HCT116 (cell line): ENCODE measurements at regions not wholly inside any gene's neighbourhood (a gene's known extent, or its start where the extent isn't known, plus 50 kb on each side); places are given as distances from the start of the nearest gene placed in this dataset.

Source experiments
- ATAC-seq: fragments of 200-7000 bp; cut with Tn5 transposase; 2 replicates; pipeline ENCODE4 v1.9.1; 2020; ENCODE audit warnings: mild to moderate bottlenecking, moderate library complexity
- BruUV-seq: library from RNA; stranded (reverse); fragments of 400-500 nt; replicated peaks from 2 replicates; lab custom pipeline; 2021; lab: Mats Ljungman, UMichigan
- CTCF ChIA-PET: fragments of 300-600 bp; sonication (Branson Sonifier 250); formaldehyde crosslinking; loops from one replicate; lab custom pipeline; 2021; ENCODE audit warnings: antibody characterized with exemption; lab: Charles Lee
- POLR2A ChIA-PET: fragments of 300-600, 350-600 bp; sonication (Branson Sonifier 250); formaldehyde crosslinking; loops from one replicate; lab custom pipeline; 2021; ENCODE audit warnings: antibody characterized with exemption; lab: Charles Lee
- RAD21 ChIA-PET, 2 experiments: fragments of 300-600 bp; sonication (Branson Sonifier 250); formaldehyde crosslinking; loops; one replicate each; lab custom pipeline; 2023; ENCODE audit warnings: low total read pairs in 2 of 2; ENCODE audit not compliant: uncharacterized antibody in 2 of 2, unreplicated experiment in 2 of 2, low non-redundant PET in 1 of 2; lab: Charles Lee
- DNase-seq: peaks from one replicate; pipeline ENCODE4 v3.0.0-alpha.2; 2010; ENCODE audit warnings: low read depth, low spot score
- H2AFZ ChIP-seq: fragments of 200-600 bp; shearing (Covaris generic), sonication (generic); 2 replicates; pipeline ENCODE4 v1.6.1; 2017; ENCODE audit warnings: low read depth, mixed run types, mixed read lengths, antibody characterized with exemption, low read length; ENCODE audit not compliant: poor library complexity, severe bottlenecking
- H3K27ac ChIP-seq: 2 replicates; pipeline ENCODE4 v1.5.1; 2012; ENCODE audit warnings: low read depth, low read length
- H3K27me3 ChIP-seq: fragments of 200-600 bp; sonication (generic); 2 replicates; pipeline ENCODE4 v1.6.1; 2016; ENCODE audit warnings: mixed run types, low read length, mixed read lengths; ENCODE audit not compliant: insufficient read depth
- H3K36me3 ChIP-seq, 2 experiments: fragments of 200-500 bp in 1 of 2; fragments of 200-600 bp in 1 of 2; sonication (Bioruptor generic) in 1 of 2; sonication (generic) in 1 of 2; 2 replicates each; pipeline versions ENCODE4 v1.5.1 to v1.6.1; 2014 to 2016; ENCODE audit warnings: low read length in 2 of 2, inconsistent platforms in 1 of 2, mixed read lengths in 1 of 2, mixed run types in 1 of 2; ENCODE audit not compliant: insufficient read depth in 2 of 2, control insufficient read depth in 1 of 2
- H3K4me1 ChIP-seq, 2 experiments: fragments of 200-600 bp in 1 of 2; sonication (generic) in 1 of 2; 2 replicates each; pipeline versions ENCODE4 v1.5.1 to v1.6.1; 2012 to 2017; ENCODE audit warnings: low read length in 2 of 2, inconsistent platforms in 1 of 2, mild to moderate bottlenecking in 1 of 2, mixed read lengths in 1 of 2, mixed run types in 1 of 2, moderate library complexity in 1 of 2; ENCODE audit not compliant: insufficient read depth in 2 of 2, control insufficient read depth in 1 of 2
- H3K4me2 ChIP-seq: fragments of 200-600 bp; sonication (generic); 2 replicates; pipeline ENCODE4 v1.6.1; 2017; ENCODE audit warnings: mixed run types, low read length, mixed read lengths
- H3K4me3 ChIP-seq, 2 experiments: fragments of 200-600 bp in 1 of 2; sonication (generic) in 1 of 2; replicated peaks in 1 of 2; 2 replicates each; pipeline ENCODE4 v1.5.1; 2011 to 2016; ENCODE audit warnings: low read length in 2 of 2, control low read depth in 1 of 2, low read depth in 1 of 2, mild to moderate bottlenecking in 1 of 2, mixed read lengths in 1 of 2, mixed run types in 1 of 2
- H3K79me2 ChIP-seq: fragments of 200-600 bp; sonication (generic); 2 replicates; pipeline ENCODE4 v1.6.1; 2017; ENCODE audit warnings: mild to moderate bottlenecking, mixed run types, low read length, moderate library complexity, mixed read lengths; ENCODE audit not compliant: insufficient read depth
- H3K9ac ChIP-seq: fragments of 200-600 bp; sonication (generic); 2 replicates; pipeline ENCODE4 v1.6.1; 2016; ENCODE audit warnings: low read length, mixed read lengths
- H3K9me2 ChIP-seq: fragments of 200-600 bp; sonication (generic), shearing (Covaris generic); 2 replicates; pipeline ENCODE4 v1.6.1; 2017; ENCODE audit warnings: mixed run types, mild to moderate bottlenecking, moderate library complexity; ENCODE audit not compliant: insufficient read depth
- H3K9me3 ChIP-seq, 2 experiments: fragments of 200-500 bp in 1 of 2; fragments of 200-600 bp in 1 of 2; sonication (Bioruptor generic) in 1 of 2; sonication (generic) in 1 of 2; 2 replicates each; pipeline ENCODE4 v1.6.1; 2014 to 2017; ENCODE audit warnings: low read length in 2 of 2, mixed read lengths in 2 of 2, inconsistent platforms in 1 of 2, low read depth in 1 of 2, mild to moderate bottlenecking in 1 of 2, mixed run types in 1 of 2, moderate library complexity in 1 of 2; ENCODE audit not compliant: control insufficient read depth in 1 of 2, insufficient read depth in 1 of 2
- H4K20me1 ChIP-seq: fragments of 200-600 bp; sonication (generic), shearing (Covaris generic); 2 replicates; pipeline ENCODE4 v1.6.1; 2017; ENCODE audit warnings: mixed run types, mild to moderate bottlenecking, moderate library complexity; ENCODE audit not compliant: insufficient read depth
- CTCF ChIP-seq, 3 experiments: fragments of 200-600 bp in 1 of 3; sonication (generic) in 1 of 3; IDR thresholded peaks in 2 of 3; conservative IDR thresholded peaks in 1 of 3; 2 replicates each; pipeline ENCODE4 v1.5.1; 2012 to 2017; ENCODE audit warnings: low read depth in 2 of 3, low read length in 2 of 3, antibody characterized with exemption in 1 of 3, borderline replicate concordance in 1 of 3, control low read depth in 1 of 3, mild to moderate bottlenecking in 1 of 3, mixed read lengths in 1 of 3, mixed run types in 1 of 3, moderate library complexity in 1 of 3; ENCODE audit not compliant: insufficient read depth in 1 of 3
- EZH2 ChIP-seq: fragments of 200-600 bp; sonication (generic); IDR thresholded peaks from 2 replicates; pipeline ENCODE4 v1.6.1; 2017; ENCODE audit warnings: antibody characterized with exemption, mixed run types
- EZH2phosphoT487 ChIP-seq: fragments of 200-600 bp; IDR thresholded peaks from 2 replicates; pipeline ENCODE4 v1.6.1; 2018; ENCODE audit warnings: antibody characterized with exemption, borderline replicate concordance
- FOSL1 ChIP-seq: IDR thresholded peaks from 2 replicates; pipeline ENCODE4 v1.6.1; 2012; ENCODE audit warnings: low read depth
- MAX ChIP-seq: IDR thresholded peaks from 2 replicates; pipeline ENCODE4 v1.6.1; 2012
- RAD21 ChIP-seq: IDR thresholded peaks from 2 replicates; pipeline ENCODE4 v1.6.1; 2012; ENCODE audit warnings: low read depth, mild to moderate bottlenecking
- SIN3A ChIP-seq: IDR thresholded peaks from 2 replicates; pipeline ENCODE4 v1.6.1; 2012; ENCODE audit warnings: low read depth
- SRF ChIP-seq: IDR thresholded peaks from 2 replicates; pipeline ENCODE4 v1.6.1; 2012; ENCODE audit warnings: low read depth
- TCF7L2 ChIP-seq: IDR thresholded peaks from 2 replicates; pipeline ENCODE4 v1.7.0; 2011; ENCODE audit warnings: borderline replicate concordance, inconsistent platforms; ENCODE audit not compliant: insufficient read depth, insufficient read length; ENCODE audit errors: extremely low read depth
- YY1 ChIP-seq: IDR thresholded peaks from 2 replicates; pipeline ENCODE4 v1.6.1; 2011; ENCODE audit warnings: low read length, low read depth, moderate library complexity, mild to moderate bottlenecking; ENCODE audit not compliant: insufficient replicate concordance; ENCODE audit errors: extremely low read depth
- intact Hi-C: fragments of 100-400 bp; cut with micrococcal nuclease; formaldehyde crosslinking; loops from 2 replicates; pipeline ENCODE4 v1.10.0; 2022

DNA sequence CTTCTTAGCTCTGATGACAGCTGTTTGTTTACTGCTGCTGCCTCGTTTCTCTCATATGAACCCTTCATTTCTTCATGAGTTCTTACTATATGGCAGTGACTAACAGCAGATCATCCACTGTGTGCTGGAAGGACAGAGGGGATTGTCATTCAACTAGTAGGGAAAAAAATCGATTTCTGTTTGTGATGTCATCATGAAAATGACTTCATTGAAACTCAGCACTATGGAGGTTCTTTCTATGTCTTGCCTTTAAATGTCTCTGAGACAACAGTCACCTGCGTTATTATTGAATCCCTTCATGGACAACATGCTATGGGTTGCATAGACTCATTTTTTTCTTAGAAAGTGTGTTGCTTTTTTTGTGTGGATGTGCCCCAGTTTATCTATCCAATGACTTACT is 394.4 kb downstream of the DOK5 start:
- H4K20me1 ChIP-seq = no peaks in the 10 kb centered on the region
- H3K9me3 ChIP-seq = peaks cover 11 to 26% of the 10 kb centered on the region in 2 experiments; a peak in 2 of 4 replicates
- no peak overlapping the region for H3K4me3 ChIP-seq
- ChIA-PET POLR2A (no interaction called here), CTCF (no interaction called here), RAD21 (no interaction called here)
- no peak for TF ChIP-seq SRF
- intact Hi-C loops = no loop called here
- no peak overlapping the region for H3K27ac ChIP-seq
- no peak overlapping the region for H2AFZ ChIP-seq
- no peaks in the 10 kb centered on the region for H3K9me2 ChIP-seq
- H3K4me2 ChIP-seq = no peak overlapping the region
- no peak overlapping the region for H3K9ac ChIP-seq
- no peaks in the 10 kb centered on the region for H3K79me2 ChIP-seq
- H3K27me3 ChIP-seq = no peaks in the 10 kb centered on the region
- no peaks in the 10 kb centered on the region for H3K4me1 ChIP-seq
- DNase-seq (no peak), ATAC-seq (no peak)
- no TSS peak for BruUV-seq
- no peaks in the 10 kb centered on the region for H3K36me3 ChIP-seq

DNA sequence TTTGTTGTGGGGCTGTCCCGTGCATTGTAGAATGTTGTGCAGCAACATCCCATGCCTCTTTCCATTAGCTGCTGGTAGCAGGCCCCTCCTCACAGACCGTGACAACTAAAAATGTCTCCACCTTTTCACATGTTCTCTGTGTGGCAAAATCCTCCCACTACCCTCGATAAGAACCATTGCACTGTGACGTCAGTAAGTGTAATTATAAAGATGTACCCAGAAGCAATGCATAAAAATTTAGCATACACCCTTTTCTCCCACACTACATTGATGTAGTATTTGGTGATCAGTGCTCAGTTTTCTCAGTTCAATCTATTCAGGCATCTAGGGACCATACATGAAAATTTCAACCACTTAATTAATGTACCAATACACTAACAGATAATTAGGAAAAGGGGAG is 389.9 kb downstream of the DOK5 start:
- ChIA-PET POLR2A (no interaction called here), CTCF (no interaction called here), RAD21 (no interaction called here)
- DNase-seq = no peak
- no peak overlapping the region for H3K4me3 ChIP-seq
- no peak overlapping the region for H3K27ac ChIP-seq
- peaks cover 5 to 25% of the 10 kb centered on the region in 2 experiments; a peak in 2 of 4 replicates for H3K9me3 ChIP-seq
- H3K36me3 ChIP-seq = no peaks in the 10 kb centered on the region
- H2AFZ ChIP-seq = no peak overlapping the region
- no peak overlapping the region for H3K4me2 ChIP-seq
- no peaks in the 10 kb centered on the region for H4K20me1 ChIP-seq
- H3K9me2 ChIP-seq = no peaks in the 10 kb centered on the region
- no peaks in the 10 kb centered on the region for H3K4me1 ChIP-seq
- no peak overlapping the region for H3K9ac ChIP-seq
- intact Hi-C loops = no loop called here
- H3K79me2 ChIP-seq = no peaks in the 10 kb centered on the region
- H3K27me3 ChIP-seq = no peaks in the 10 kb centered on the region
- TF ChIP-seq RAD21 = no peak
- no peak for ATAC-seq
- BruUV-seq = no TSS peak

GRCh38 chr20:54860716-54861115 is 385.3 kb downstream of the DOK5 start:
- Histone ChIP-seq H3K36me3 (no peaks in the 10 kb centered on the region), H4K20me1 (no peaks in the 10 kb centered on the region), H3K4me3 (no peak overlapping the region), H3K79me2 (no peaks in the 10 kb centered on the region), H3K9me3 (peaks cover 13% of the 10 kb centered on the region in 2 experiments; a peak in 2 of 4 replicates), H3K9ac (no peak overlapping the region), H3K4me1 (no peaks in the 10 kb centered on the region), H2AFZ (no peak overlapping the region), H3K27ac (no peak overlapping the region), H3K4me2 (no peak overlapping the region), H3K9me2 (no peaks in the 10 kb centered on the region), H3K27me3 (no peaks in the 10 kb centered on the region)
- DNase-seq (no peak), ATAC-seq (no peak)
- intact Hi-C loops = no loop called here
- no TSS peak for BruUV-seq
- POLR2A ChIA-PET = no interaction called here
- RAD21 ChIA-PET = no interaction called here
- CTCF ChIA-PET = no interaction called here
- TF ChIP-seq SIN3A (no peak), SRF (no peak), EZH2 (no peak), FOSL1 (no peak), EZH2phosphoT487 (no peak), MAX (no peak), TCF7L2 (no peak), RAD21 (no peak), YY1 (no peak), CTCF (IDR thresholded peaks at IDR 0.05 in 2 of 3, conservative IDR thresholded peaks at IDR 0.05 in 1 of 3; ENCODE audit: borderline replicate concordance in 1 of 3, insufficient read depth in 1 of 3, low read depth in 2 of 3, low read length in 2 of 3) (no peak)
